ENCODE measurements at regions not wholly inside any gene's neighbourhood (a gene's known extent, or its start where the extent isn't known, plus 50 kb on each side); places are given as distances from the start of the nearest gene placed in this dataset.

- no peak for TF ChIP-seq CTCF (IDR thresholded peaks at IDR 0.05; ENCODE audit: insufficient read depth, low read length, severe bottlenecking)
- H3K27me3 ChIP-seq (ENCODE audit: control insufficient read depth, insufficient read depth, low read length), result no peaks in the 10 kb centered on the region
- H3K36me3 ChIP-seq (ENCODE audit: control insufficient read depth, insufficient read depth, low read length), result no peaks in the 10 kb centered on the region
- DNase-seq (ENCODE audit: low read depth) (no peak), FAIRE-seq (no peak)
- no peak overlapping the region for H3K4me3 ChIP-seq (ENCODE audit: low read depth, low read length)
Observed at GRCh38 chr7:21103426-21104123, 316.9 kb upstream of the SP8 start.

- TF ChIP-seq CTCF (IDR thresholded peaks at IDR 0.05; ENCODE audit: insufficient read depth, low read length, severe bottlenecking), result no peak
- no peak for DNase-seq (ENCODE audit: low read depth)
Observed at GRCh38 chr7:21104124-21104500, 317.4 kb upstream of the SP8 start.

GRCh38 chr7:21106296-21106732 lies 319.6 kb upstream of the SP8 start:
- DNase-seq (ENCODE audit: low read depth) (peak; percentile 93), FAIRE-seq (no peak)
- Histone ChIP-seq H3K36me3 (ENCODE audit: control insufficient read depth, insufficient read depth, low read length) (no peaks in the 10 kb centered on the region), H3K27me3 (ENCODE audit: control insufficient read depth, insufficient read depth, low read length) (no peaks in the 10 kb centered on the region), H3K4me3 (ENCODE audit: low read depth, low read length) (no peak overlapping the region)
- TF ChIP-seq CTCF (IDR thresholded peaks at IDR 0.05; ENCODE audit: insufficient read depth, low read length, severe bottlenecking), result no peak

More at GRCh38 chr7:21104124-21104500, 317.4 kb upstream of the SP8 start:
- no peak overlapping the region for H3K4me3 ChIP-seq (ENCODE audit: low read depth, low read length)
- no peak for FAIRE-seq
- H3K27me3 ChIP-seq (ENCODE audit: control insufficient read depth, insufficient read depth, low read length), result no peaks in the 10 kb centered on the region
- H3K36me3 ChIP-seq (ENCODE audit: control insufficient read depth, insufficient read depth, low read length), result no peaks in the 10 kb centered on the region

GRCh38 chr7:21107101-21107500 lies 320.4 kb upstream of the SP8 start:
- no peak for TF ChIP-seq CTCF (IDR thresholded peaks at IDR 0.05; ENCODE audit: insufficient read depth, low read length, severe bottlenecking)
- no peak for DNase-seq (ENCODE audit: low read depth)
- Histone ChIP-seq H3K4me3 (ENCODE audit: low read depth, low read length) (no peak overlapping the region), H3K27me3 (ENCODE audit: control insufficient read depth, insufficient read depth, low read length) (no peaks in the 10 kb centered on the region), H3K36me3 (ENCODE audit: control insufficient read depth, insufficient read depth, low read length) (no peaks in the 10 kb centered on the region)
- FAIRE-seq, result no peak

GRCh38 chr7:21108182-21108581 lies 319.7 kb upstream of the SP4 start:
- Histone ChIP-seq H3K27me3 (ENCODE audit: control insufficient read depth, insufficient read depth, low read length) (no peaks in the 10 kb centered on the region), H3K4me3 (ENCODE audit: low read depth, low read length) (no peak overlapping the region), H3K36me3 (ENCODE audit: control insufficient read depth, insufficient read depth, low read length) (no peaks in the 10 kb centered on the region)
- DNase-seq (ENCODE audit: low read depth), result no peak
- FAIRE-seq, result no peak
- no peak for TF ChIP-seq CTCF (IDR thresholded peaks at IDR 0.05; ENCODE audit: insufficient read depth, low read length, severe bottlenecking)
